ENCODE measurements at regions not wholly inside any gene's neighbourhood (a gene's known extent, or its start where the extent isn't known, plus 50 kb on each side); places are given as distances from the start of the nearest gene placed in this dataset.
A peak's percentile ranks its signal among the peaks of the same experiment; 100 is the strongest.

- Histone ChIP-seq H3K27me3 (ENCODE audit: insufficient read depth in 3 of 3, low read length in 2 of 3) (no peaks in the 10 kb centered on the region), H3K9me3 (peaks cover 4% of the 10 kb centered on the region), H3K27ac (no peak overlapping the region), H3K36me3 (ENCODE audit: insufficient read depth in 1 of 2, low read depth in 1 of 2) (no peaks in the 10 kb centered on the region), H3K4me1 (peaks cover 16% of the 10 kb centered on the region), H3K4me3 (no peak overlapping the region)
- intact Hi-C loops (cut with DNase I), result no loop called here
- no peak for TF ChIP-seq CTCF (IDR thresholded peaks at IDR 0.05)
- no peak for DNase-seq
- 50 to 67% (median 56%) methylated on average over 4 of the region's 4 CpGs for WGBS, 3 donors
- ATAC-seq, result peak in 3 of 4 donors; percentile 37 to 49 (median 38)
Measured at GRCh38 chr2:103002954-103003353, 241.1 kb downstream of the TMEM182 start.

GRCh38 chr2:103003750-103004260 lies 242.0 kb downstream of the TMEM182 start:
- WGBS, 3 donors, result 29 to 33% (median 29%) methylated on average over 9 of the region's 9 CpGs

GRCh38 chr2:103004426-103004942 lies 242.7 kb downstream of the TMEM182 start:
- no peaks in the 10 kb centered on the region for H3K36me3 ChIP-seq (ENCODE audit: insufficient read depth in 1 of 2, low read depth in 1 of 2)
- H3K4me1 ChIP-seq, result peaks cover 16% of the 10 kb centered on the region
- H3K4me3 ChIP-seq, result no peak overlapping the region
- H3K9me3 ChIP-seq, result peaks cover 4% of the 10 kb centered on the region
- intact Hi-C loops (cut with DNase I), result no loop called here
- 45 to 57% (median 54%) methylated on average over 2 of the region's 2 CpGs for WGBS, 3 donors
- H3K27me3 ChIP-seq (ENCODE audit: insufficient read depth in 3 of 3, low read length in 2 of 3), result no peaks in the 10 kb centered on the region
- H3K27ac ChIP-seq, result no peak overlapping the region
- no peak for TF ChIP-seq CTCF (IDR thresholded peaks at IDR 0.05)
- ATAC-seq (peak; percentile 63 to 96 (median 82)), DNase-seq (no peak)

More at GRCh38 chr2:103003750-103004260, 242.0 kb downstream of the TMEM182 start:
- peak in 2 of 4 donors; percentile 66 to 71 for ATAC-seq
- DNase-seq, result no peak
- Histone ChIP-seq H3K9me3 (peaks cover 4% of the 10 kb centered on the region), H3K4me3 (no peak overlapping the region), H3K36me3 (ENCODE audit: insufficient read depth in 1 of 2, low read depth in 1 of 2) (no peaks in the 10 kb centered on the region), H3K4me1 (peaks cover 16% of the 10 kb centered on the region), H3K27ac (no peak overlapping the region), H3K27me3 (ENCODE audit: insufficient read depth in 3 of 3, low read length in 2 of 3) (no peaks in the 10 kb centered on the region)
- TF ChIP-seq CTCF (IDR thresholded peaks at IDR 0.05), result no peak
- intact Hi-C loops (cut with DNase I), result no loop called here

- Histone ChIP-seq H3K9me3 (peaks cover 4% of the 10 kb centered on the region), H3K27ac (no peak overlapping the region), H3K4me3 (no peak overlapping the region), H3K36me3 (ENCODE audit: insufficient read depth in 1 of 2, low read depth in 1 of 2) (no peaks in the 10 kb centered on the region), H3K4me1 (peaks cover 16% of the 10 kb centered on the region), H3K27me3 (ENCODE audit: insufficient read depth in 3 of 3, low read length in 2 of 3) (no peaks in the 10 kb centered on the region)
- DNase-seq (no peak), ATAC-seq (no peak)
- 58 to 64% (median 64%) methylated on average over 3 of the region's 3 CpGs for WGBS, 3 donors
- intact Hi-C loops (cut with DNase I), result no loop called here
- TF ChIP-seq CTCF (IDR thresholded peaks at IDR 0.05), result no peak
Measured at GRCh38 chr2:103005393-103005792, 243.6 kb downstream of the TMEM182 start.

GRCh38 chr2:103007086-103007485 lies 245.3 kb downstream of the TMEM182 start:
- Histone ChIP-seq H3K4me1 (peaks cover 16% of the 10 kb centered on the region), H3K36me3 (ENCODE audit: insufficient read depth in 1 of 2, low read depth in 1 of 2) (no peaks in the 10 kb centered on the region), H3K9me3 (no peaks in the 10 kb centered on the region), H3K27ac (no peak overlapping the region), H3K27me3 (ENCODE audit: insufficient read depth in 3 of 3, low read length in 2 of 3) (no peaks in the 10 kb centered on the region), H3K4me3 (no peak overlapping the region)
- TF ChIP-seq CTCF (IDR thresholded peaks at IDR 0.05), result no peak
- DNase-seq (no peak), ATAC-seq (no peak)
- 77 to 86% (median 79%) methylated on average over 3 of the region's 3 CpGs for WGBS, 3 donors
- intact Hi-C loops (cut with DNase I), result no loop called here
